Testis (tissue), 2 donors: ENCODE measurements at regions not wholly inside any gene's neighbourhood (a gene's known extent, or its start where the extent isn't known, plus 50 kb on each side); places are given as distances from the start of the nearest gene placed in this dataset.

ENCODE experiments used
- DNase-seq: peaks from one replicate; pipeline ENCODE4 v3.0.0-alpha.2; 2019
- H3K27ac ChIP-seq, 2 donors: fragments of 200-600 bp; sonication (generic); one replicate each; pipeline ENCODE4 v1.5.1; 2019
- H3K27me3 ChIP-seq: fragments of 200-600 bp; sonication (generic); one replicate; pipeline ENCODE4 v1.5.1; 2019
- H3K36me3 ChIP-seq: fragments of 200-600 bp; sonication (generic); one replicate; pipeline ENCODE4 v1.5.1; 2017; ENCODE audit warnings: low read depth; ENCODE audit errors: missing control alignments
- H3K4me1 ChIP-seq: fragments of 200-600 bp; sonication (generic); one replicate; pipeline ENCODE4 v1.5.1; 2019
- H3K4me3 ChIP-seq, 2 donors: fragments of 200-600 bp; sonication (generic); one replicate each; pipeline ENCODE4 v1.5.1; 2017 to 2019
- H3K9me3 ChIP-seq: fragments of 200-600 bp; sonication (generic); one replicate; pipeline ENCODE4 v1.5.1; 2017
- CTCF ChIP-seq, 3 experiments: fragments of 450-650 bp in 2 of 3; fragments of 200-600 bp in 1 of 3; sonication (generic) in 1 of 3; IDR thresholded peaks; one replicate each; pipeline ENCODE4 v1.5.1; 2016 to 2019; ENCODE audit warnings: antibody characterized with exemption in 3 of 3, mild to moderate bottlenecking in 2 of 3, moderate library complexity in 1 of 3
- POLR2A ChIP-seq: fragments of 450-650 bp; IDR thresholded peaks from one replicate; pipeline ENCODE4 v1.6.1; 2017; ENCODE audit warnings: antibody characterized with exemption, mild to moderate bottlenecking, moderate library complexity
- WGBS, 2 donors: methylation state at CpG; one replicate each; pipeline ENCODE4 v1.1.5; 2018; 5-methylcytosine and 5-hydroxymethylcytosine counted together
- intact Hi-C: fragments of 100-400 bp; cut with DNase I; formaldehyde crosslinking; loops from one replicate; pipeline ENCODE4 v1.15.1; 2023; ENCODE audit warnings: low total_unique reads

- Histone ChIP-seq H3K4me1 (no peaks in the 10 kb centered on the region), H3K36me3 (no peaks in the 10 kb centered on the region), H3K27me3 (no peaks in the 10 kb centered on the region), H3K9me3 (no peaks in the 10 kb centered on the region), H3K27ac (no peak overlapping the region), H3K4me3 (no peak overlapping the region)
- intact Hi-C loops = no loop called here
- 85 to 88% methylated on average over 1 of the region's 1 CpG for WGBS, 2 donors
- DNase-seq = no peak
- TF ChIP-seq POLR2A (no peak), CTCF (IDR thresholded peaks at IDR 0.05) (no peak)
These were observed 66.2 kb upstream of the KCNK1 start for GRCh38 chr1:233547726-233548125.

DNA sequence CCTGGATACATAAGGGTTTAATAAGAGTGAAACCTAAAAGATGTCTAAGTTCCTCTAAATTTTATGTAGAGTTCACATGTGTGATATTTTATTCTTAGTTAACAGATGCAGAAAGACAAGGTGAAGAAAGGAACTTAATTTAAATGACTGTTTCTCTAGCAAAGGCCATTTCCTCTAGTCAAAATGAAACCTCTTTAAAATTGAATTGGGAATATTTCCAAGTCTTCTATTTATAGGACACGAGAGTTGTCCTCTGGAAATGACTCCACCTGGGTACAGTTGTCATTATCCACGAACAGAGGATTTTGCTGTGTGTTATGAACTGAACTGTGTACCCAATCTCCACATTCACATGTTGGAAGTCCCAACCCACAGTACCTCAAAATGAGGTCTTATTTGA, 64.5 kb upstream of the KCNK1 start:
- H3K9me3 ChIP-seq = no peaks in the 10 kb centered on the region
- 46 to 54% methylated on average over 2 of the region's 2 CpGs for WGBS, 2 donors
- no peak for TF ChIP-seq CTCF (IDR thresholded peaks at IDR 0.05)
- no peak for TF ChIP-seq POLR2A
- H3K27ac ChIP-seq = no peak overlapping the region
- H3K4me1 ChIP-seq = no peaks in the 10 kb centered on the region
- intact Hi-C loops = no loop called here
- no peaks in the 10 kb centered on the region for H3K27me3 ChIP-seq
- H3K4me3 ChIP-seq = no peak overlapping the region
- H3K36me3 ChIP-seq = no peaks in the 10 kb centered on the region
- DNase-seq = no peak

GRCh38 chr1:233549917-233550316, 64.0 kb upstream of the KCNK1 start:
- WGBS, 2 donors = 79 to 88% methylated on average over 3 of the region's 3 CpGs
- no peak for TF ChIP-seq CTCF (IDR thresholded peaks at IDR 0.05)
- no peak for TF ChIP-seq POLR2A
- Histone ChIP-seq H3K27ac (no peak overlapping the region), H3K4me3 (no peak overlapping the region), H3K27me3 (no peaks in the 10 kb centered on the region), H3K9me3 (no peaks in the 10 kb centered on the region), H3K36me3 (no peaks in the 10 kb centered on the region), H3K4me1 (no peaks in the 10 kb centered on the region)
- no peak for DNase-seq
- intact Hi-C loops = no loop called here

- H3K27ac ChIP-seq = no peak overlapping the region
- no peaks in the 10 kb centered on the region for H3K9me3 ChIP-seq
- 77 to 82% methylated on average over 2 of the region's 2 CpGs for whole genome bisulfite sequencing, 2 donors
- H3K4me3 ChIP-seq = no peak overlapping the region
- TF ChIP-seq POLR2A = no peak
- no peak for TF ChIP-seq CTCF (IDR thresholded peaks at IDR 0.05)
- no peak for DNase-seq
- no peaks in the 10 kb centered on the region for H3K36me3 ChIP-seq
- no peaks in the 10 kb centered on the region for H3K27me3 ChIP-seq
- intact Hi-C loops = no loop called here
- H3K4me1 ChIP-seq = no peaks in the 10 kb centered on the region
These were observed 59.9 kb upstream of the KCNK1 start for GRCh38 chr1:233554037-233554436.

GRCh38 chr1:233561708-233562426, 52.0 kb upstream of the KCNK1 start:
- intact Hi-C loops = no loop called here
- DNase-seq = no peak
- TF ChIP-seq POLR2A (no peak), CTCF (IDR thresholded peaks at IDR 0.05) (no peak)
- Histone ChIP-seq H3K9me3 (no peaks in the 10 kb centered on the region), H3K4me3 (no peak overlapping the region), H3K4me1 (no peaks in the 10 kb centered on the region), H3K27ac (no peak overlapping the region), H3K36me3 (no peaks in the 10 kb centered on the region), H3K27me3 (no peaks in the 10 kb centered on the region)
